IPS-18a (cell line): ENCODE measurements at regions not wholly inside any gene's neighbourhood (a gene's known extent, or its start where the extent isn't known, plus 50 kb on each side); places are given as distances from the start of the nearest gene placed in this dataset.
"Not testable (repeated sequence)": the region's sequence is repeated elsewhere in the genome, so short reads cannot be mapped to it uniquely, and the experiment has no call there.

Source experiments
- H3K27ac ChIP-seq: one replicate; pipeline ENCODE4 v1.5.1; 2013; ENCODE audit warnings: low read length
- H3K27me3 ChIP-seq: one replicate; pipeline ENCODE4 v1.6.1; 2013; ENCODE audit warnings: mild to moderate bottlenecking, low read length; ENCODE audit not compliant: control insufficient read depth, insufficient read depth
- H3K36me3 ChIP-seq: one replicate; pipeline ENCODE4 v1.6.1; 2013; ENCODE audit warnings: low read depth, low read length; ENCODE audit not compliant: control insufficient read depth
- H3K4me1 ChIP-seq: one replicate; pipeline ENCODE4 v1.6.1; 2013; ENCODE audit warnings: low read depth, low read length; ENCODE audit not compliant: control insufficient read depth
- H3K4me3 ChIP-seq: one replicate; pipeline ENCODE4 v1.5.1; 2013; ENCODE audit warnings: low read length
- H3K9ac ChIP-seq: one replicate; pipeline ENCODE4 v1.6.1; 2013; ENCODE audit warnings: mild to moderate bottlenecking, low read length, moderate library complexity
- H3K9me3 ChIP-seq: one replicate; pipeline ENCODE4 v1.6.1; 2013; ENCODE audit warnings: low read depth, low read length; ENCODE audit not compliant: control insufficient read depth

DNA sequence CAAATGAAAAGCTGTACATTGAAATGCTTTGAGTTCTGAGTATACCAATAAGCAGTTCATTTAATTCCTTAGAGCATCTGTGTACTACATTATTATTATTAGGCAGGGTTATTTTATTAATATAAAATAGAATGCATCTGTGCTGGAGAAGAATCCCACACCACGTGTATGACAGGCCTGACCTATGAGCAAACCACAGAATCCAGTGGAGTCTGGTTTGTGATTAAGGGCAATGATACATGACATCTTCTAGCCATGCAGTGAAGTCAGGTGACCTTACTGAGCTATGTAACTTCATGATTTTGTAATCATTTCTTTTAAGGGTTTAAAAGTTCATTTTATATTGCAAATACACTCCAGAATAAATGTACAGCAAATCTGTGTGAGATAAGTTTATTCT, 1165.0 kb upstream of the TENM3 start:
- Histone ChIP-seq H3K27ac (no peak overlapping the region), H3K9ac (no peak overlapping the region), H3K4me3 (no peak overlapping the region), H3K4me1 (no peaks in the 10 kb centered on the region), H3K27me3 (no peaks in the 10 kb centered on the region), H3K36me3 (no peaks in the 10 kb centered on the region), H3K9me3 (no peaks in the 10 kb centered on the region)

DNA sequence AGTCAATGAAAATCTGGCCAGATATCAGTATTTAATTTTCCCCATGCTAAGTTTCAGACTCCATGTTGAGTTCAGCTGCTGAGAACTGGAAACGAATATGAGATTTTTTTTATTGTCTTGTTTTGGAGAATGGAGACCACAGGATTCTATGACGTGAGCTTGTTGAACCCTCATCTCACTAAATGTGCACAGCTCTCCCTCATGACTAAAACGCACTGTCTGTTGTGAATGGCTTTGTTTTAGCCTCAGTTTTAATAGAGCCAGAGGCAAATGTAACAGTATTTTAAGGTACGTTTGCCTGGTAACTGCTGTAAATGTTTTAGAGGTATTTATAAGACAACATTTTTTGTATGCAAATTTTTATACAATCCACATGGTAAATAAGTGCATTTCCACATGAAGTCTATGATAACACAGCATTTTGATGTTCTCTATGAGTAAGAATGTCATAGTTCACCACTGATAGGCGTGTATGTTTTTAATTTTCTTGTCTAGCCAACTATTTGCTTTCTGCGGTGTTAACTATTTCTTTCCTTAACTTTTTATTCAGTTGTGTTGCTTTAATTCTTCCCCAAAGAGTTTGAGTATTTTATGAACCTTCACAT, 1159.3 kb upstream of the TENM3 start:
- no peak overlapping the region for H3K27ac ChIP-seq
- no peak overlapping the region for H3K4me3 ChIP-seq
- no peaks in the 10 kb centered on the region for H3K27me3 ChIP-seq
- H3K4me1 ChIP-seq, result no peaks in the 10 kb centered on the region
- H3K9me3 ChIP-seq, result no peaks in the 10 kb centered on the region
- no peak overlapping the region for H3K9ac ChIP-seq
- H3K36me3 ChIP-seq, result no peaks in the 10 kb centered on the region

DNA sequence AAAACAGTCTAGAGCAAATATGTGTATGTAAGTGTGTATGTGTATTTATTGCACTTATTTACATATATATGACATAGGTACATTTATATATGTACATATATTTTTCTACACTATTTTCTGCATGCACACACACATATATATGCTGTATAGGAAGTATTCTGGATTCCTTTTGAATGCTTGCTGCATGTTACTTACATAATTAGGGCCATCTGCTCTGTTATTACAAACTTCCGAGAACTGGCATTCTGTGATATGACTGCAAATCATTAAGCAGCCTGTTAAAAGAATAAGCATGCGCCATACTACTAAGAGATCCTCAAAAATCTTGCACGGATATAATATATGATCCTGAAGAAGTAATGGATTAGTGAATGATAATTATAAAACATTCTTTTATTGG, 1157.6 kb upstream of the TENM3 start:
- Histone ChIP-seq H3K9ac (no peak overlapping the region), H3K27ac (no peak overlapping the region), H3K4me3 (no peak overlapping the region), H3K36me3 (no peaks in the 10 kb centered on the region), H3K4me1 (no peaks in the 10 kb centered on the region), H3K9me3 (no peaks in the 10 kb centered on the region), H3K27me3 (no peaks in the 10 kb centered on the region)

DNA sequence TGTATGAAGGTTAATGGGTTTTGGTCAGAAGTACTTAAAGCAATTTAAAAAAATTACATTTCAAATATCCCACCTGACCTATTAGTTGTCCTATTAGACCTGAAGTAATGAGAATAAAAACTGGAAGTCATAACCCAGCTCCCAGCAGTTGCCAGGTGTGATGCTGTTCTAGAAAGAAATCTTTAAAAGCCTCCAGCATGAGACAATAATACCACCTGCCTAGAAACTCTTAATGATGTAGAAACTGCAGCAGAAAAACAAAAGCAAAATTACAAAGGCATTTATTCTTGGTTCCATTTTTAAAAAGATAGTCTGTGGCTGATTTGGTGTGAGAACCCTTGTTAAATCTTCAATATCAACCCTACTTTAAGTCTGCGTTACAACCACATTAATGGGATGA, 1137.7 kb upstream of the TENM3 start:
- Histone ChIP-seq H3K4me3 (no peak overlapping the region), H3K9me3 (no peaks in the 10 kb centered on the region), H3K9ac (no peak overlapping the region), H3K27ac (no peak overlapping the region), H3K27me3 (no peaks in the 10 kb centered on the region), H3K36me3 (no peaks in the 10 kb centered on the region), H3K4me1 (peaks cover 4% of the 10 kb centered on the region)

DNA sequence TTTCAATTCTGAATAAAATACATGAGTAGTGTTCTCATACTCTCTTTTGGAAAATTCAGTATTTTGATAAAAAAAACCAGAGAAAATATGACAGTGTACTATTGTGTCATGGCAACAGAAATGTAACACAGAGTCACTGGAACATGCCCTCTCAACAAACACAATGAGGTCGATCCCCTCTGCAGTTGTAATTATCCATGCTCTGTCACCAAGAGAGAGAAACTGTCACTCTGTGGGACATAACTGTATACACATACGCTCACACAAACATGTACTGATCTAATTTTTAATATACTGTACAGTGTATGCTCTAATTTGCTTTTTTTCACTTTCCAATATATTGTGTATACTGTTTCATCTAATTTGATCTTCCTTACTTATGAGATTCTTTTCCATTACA, 1136.8 kb upstream of the TENM3 start:
- no peaks in the 10 kb centered on the region for H3K36me3 ChIP-seq
- H3K27me3 ChIP-seq, result no peaks in the 10 kb centered on the region
- no peaks in the 10 kb centered on the region for H3K9me3 ChIP-seq
- peaks cover 4% of the 10 kb centered on the region for H3K4me1 ChIP-seq
- no peak overlapping the region for H3K9ac ChIP-seq
- no peak overlapping the region for H3K27ac ChIP-seq
- H3K4me3 ChIP-seq, result no peak overlapping the region

DNA sequence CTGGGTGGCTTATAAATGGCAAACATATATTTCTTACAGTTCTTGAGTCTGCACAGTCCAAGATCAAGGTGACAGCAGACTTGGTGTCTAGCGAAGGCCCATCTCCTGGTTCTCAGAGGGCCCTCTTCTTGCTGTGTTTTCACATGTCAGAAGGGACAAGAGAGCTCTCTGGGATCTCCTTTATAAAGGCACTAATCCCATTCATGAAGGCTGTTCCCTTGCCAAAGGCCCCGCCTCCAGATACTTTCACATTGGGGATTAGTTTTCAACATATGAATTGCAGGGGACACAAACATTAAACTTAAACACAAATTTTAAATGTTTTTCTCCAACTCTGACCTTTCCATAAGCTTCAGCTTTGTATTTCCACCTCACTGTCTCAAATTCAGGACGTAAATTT, 1135.0 kb upstream of the TENM3 start:
- Histone ChIP-seq H3K4me1 (peaks cover 4% of the 10 kb centered on the region), H3K36me3 (no peaks in the 10 kb centered on the region), H3K9me3 (no peaks in the 10 kb centered on the region), H3K9ac (no peak overlapping the region), H3K27me3 (no peaks in the 10 kb centered on the region), H3K27ac (no peak overlapping the region), H3K4me3 (no peak overlapping the region)

DNA sequence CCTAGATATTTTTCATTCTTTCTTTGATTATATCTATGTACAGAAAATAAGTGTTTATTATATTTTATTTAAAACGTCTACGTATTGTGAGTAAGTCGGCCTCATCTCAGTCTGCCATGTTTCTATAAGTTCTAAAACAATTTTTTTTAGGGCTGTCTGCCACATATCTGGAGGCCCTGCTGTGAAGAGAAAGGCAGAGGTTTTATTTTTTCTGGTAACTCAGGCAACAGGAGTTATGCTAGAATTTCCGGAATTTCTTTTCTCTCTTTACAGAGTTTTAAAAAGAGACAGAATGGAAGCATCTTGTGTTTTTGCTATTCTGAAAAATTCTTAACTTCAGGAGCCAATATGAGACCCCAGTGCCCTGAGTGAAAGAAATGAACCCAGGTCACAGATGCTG, 1124.0 kb upstream of the TENM3 start:
- Histone ChIP-seq H3K27ac (no peak overlapping the region), H3K4me3 (no peak overlapping the region), H3K9ac (no peak overlapping the region), H3K27me3 (no peaks in the 10 kb centered on the region), H3K36me3 (no peaks in the 10 kb centered on the region), H3K9me3 (no peaks in the 10 kb centered on the region), H3K4me1 (no peaks in the 10 kb centered on the region)

DNA sequence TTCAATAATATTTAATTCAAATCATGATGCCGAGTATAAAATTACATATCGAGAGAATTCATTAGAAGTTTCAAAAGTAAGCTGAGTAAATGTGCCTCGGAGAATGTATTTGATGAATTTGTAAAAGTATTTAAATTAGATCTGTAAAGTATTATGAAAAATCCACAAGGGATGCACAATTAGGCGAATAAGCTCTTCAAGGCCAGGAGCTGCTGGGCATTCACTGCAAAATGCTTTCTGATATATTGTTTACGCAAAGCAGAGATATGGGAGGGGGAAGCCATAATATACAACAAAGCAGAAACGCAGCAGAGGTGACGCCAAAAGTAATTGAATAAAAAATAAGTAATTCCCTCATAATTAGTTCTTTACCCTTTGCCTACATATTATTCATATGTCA, 1121.5 kb upstream of the TENM3 start:
- no peak overlapping the region for H3K27ac ChIP-seq
- no peak overlapping the region for H3K4me3 ChIP-seq
- no peaks in the 10 kb centered on the region for H3K9me3 ChIP-seq
- H3K4me1 ChIP-seq, result no peaks in the 10 kb centered on the region
- no peaks in the 10 kb centered on the region for H3K27me3 ChIP-seq
- no peaks in the 10 kb centered on the region for H3K36me3 ChIP-seq
- no peak overlapping the region for H3K9ac ChIP-seq

DNA sequence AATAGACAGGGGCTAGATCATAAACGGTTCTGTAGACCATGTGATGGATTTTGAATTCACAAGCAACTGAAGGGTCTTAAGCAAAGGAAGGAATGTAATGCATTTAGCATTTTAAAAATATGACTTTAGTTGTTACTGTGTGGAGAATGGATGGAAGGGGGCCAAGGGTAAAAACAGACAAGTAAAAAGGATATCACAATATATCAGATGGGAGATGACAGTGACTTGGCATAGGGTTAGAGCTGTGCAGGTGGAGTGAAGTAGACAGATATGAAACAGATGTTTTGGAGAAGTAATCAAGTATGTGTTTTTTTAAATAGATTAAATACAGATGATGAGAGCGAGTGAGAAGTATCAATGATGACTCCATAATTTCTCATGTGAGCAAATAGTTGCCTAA, 1116.0 kb upstream of the TENM3 start:
- H3K9me3 ChIP-seq, result peaks cover 4% of the 10 kb centered on the region
- H3K4me3 ChIP-seq, result no peak overlapping the region
- H3K4me1 ChIP-seq, result no peaks in the 10 kb centered on the region
- no peaks in the 10 kb centered on the region for H3K36me3 ChIP-seq
- no peak overlapping the region for H3K9ac ChIP-seq
- no peak overlapping the region for H3K27ac ChIP-seq
- H3K27me3 ChIP-seq, result no peaks in the 10 kb centered on the region

DNA sequence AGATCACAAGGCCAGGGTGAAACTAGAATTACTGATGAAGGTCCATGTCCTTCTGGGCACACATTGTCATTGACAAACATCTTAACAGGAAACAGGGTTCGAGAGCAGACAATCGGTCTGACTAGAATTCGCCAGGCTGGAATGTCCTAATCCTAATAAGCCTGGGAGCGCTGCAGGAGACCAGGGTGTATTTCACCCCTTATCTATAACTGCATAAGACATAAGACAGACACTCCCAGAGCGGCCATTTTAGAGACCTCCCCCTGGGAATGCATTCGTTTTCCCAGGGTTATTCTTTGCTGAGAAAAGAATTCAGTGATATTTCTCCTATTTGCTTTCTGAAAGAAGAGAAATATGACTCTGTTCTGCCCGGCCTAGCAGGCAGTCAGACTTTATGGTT, 1112.9 kb upstream of the TENM3 start:
- not testable (repeated sequence) for H3K27ac ChIP-seq, H3K9me3 ChIP-seq, H3K4me3 ChIP-seq

DNA sequence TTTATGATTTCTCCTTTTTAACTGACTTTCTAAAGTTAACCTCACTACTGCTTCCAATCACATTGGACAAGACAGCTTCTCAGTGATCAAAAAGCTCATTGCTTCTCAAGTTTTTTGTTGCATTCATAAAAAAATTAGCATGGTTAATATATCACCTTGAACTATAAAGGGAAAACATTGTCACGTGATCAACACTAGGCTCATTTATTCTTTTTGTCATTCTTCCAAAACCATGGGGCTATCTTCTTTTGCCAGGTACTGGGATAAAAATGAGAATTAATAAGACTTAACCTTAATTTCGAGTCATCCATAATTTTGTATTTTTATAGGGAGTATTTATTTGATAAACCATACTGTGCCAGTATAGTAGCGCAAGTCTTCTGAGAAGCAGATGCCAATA, 1105.9 kb upstream of the TENM3 start:
- H3K4me1 ChIP-seq, result no peaks in the 10 kb centered on the region
- no peaks in the 10 kb centered on the region for H3K36me3 ChIP-seq
- no peaks in the 10 kb centered on the region for H3K9me3 ChIP-seq
- H3K9ac ChIP-seq, result no peak overlapping the region
- no peak overlapping the region for H3K4me3 ChIP-seq
- H3K27me3 ChIP-seq, result no peaks in the 10 kb centered on the region
- no peak overlapping the region for H3K27ac ChIP-seq

More for the DNA sequence above, 1112.9 kb upstream of the TENM3 start:
- H3K36me3 ChIP-seq, H3K27me3 ChIP-seq, H3K4me1 ChIP-seq, H3K9ac ChIP-seq: not testable (repeated sequence)

DNA sequence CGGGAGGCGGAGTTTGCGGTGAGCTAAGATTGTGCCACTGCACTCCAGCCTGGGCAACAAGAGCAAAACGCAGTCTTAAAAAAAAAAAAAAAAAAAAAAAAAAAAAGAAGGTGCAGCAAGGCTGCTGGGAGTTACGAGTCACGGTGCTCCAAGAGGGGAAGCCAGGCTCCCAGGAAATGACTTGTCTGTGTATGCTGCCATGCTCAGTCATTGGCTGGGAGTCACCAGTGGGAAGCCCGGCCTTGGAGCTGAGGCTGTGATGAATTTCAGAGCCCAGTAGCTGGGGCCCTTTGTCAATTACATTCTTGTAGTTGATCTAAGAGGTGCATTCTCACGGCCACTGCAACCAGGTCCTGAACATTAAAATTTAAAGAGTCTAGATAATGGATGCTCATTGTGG, 1105.1 kb upstream of the TENM3 start:
- Histone ChIP-seq H3K9ac (no peak overlapping the region), H3K27ac (no peak overlapping the region), H3K9me3 (no peaks in the 10 kb centered on the region), H3K36me3 (no peaks in the 10 kb centered on the region), H3K4me3 (no peak overlapping the region), H3K27me3 (no peaks in the 10 kb centered on the region), H3K4me1 (no peaks in the 10 kb centered on the region)
